Endothelial cell of umbilical vein (primary cell): ENCODE measurements at regions not wholly inside any gene's neighbourhood (a gene's known extent, or its start where the extent isn't known, plus 50 kb on each side); places are given as distances from the start of the nearest gene placed in this dataset.

ENCODE experiments used
- BruUV-seq: library from RNA; stranded (reverse); fragments of 400-500 nt; replicated peaks from 2 replicates; lab custom pipeline; 2021; lab: Mats Ljungman, UMichigan
- CTCF ChIA-PET: fragments of 300-600, 350-600 bp; sonication (Branson Sonifier 250); formaldehyde crosslinking; loops from one replicate; lab custom pipeline; 2021; ENCODE audit warnings: antibody characterized with exemption, inconsistent platforms; lab: Charles Lee
- POLR2A ChIA-PET: fragments of 300-600, 350-600 bp; sonication (Branson Sonifier 250); formaldehyde crosslinking; loops from one replicate; lab custom pipeline; 2021; ENCODE audit warnings: antibody characterized with exemption, inconsistent platforms; lab: Charles Lee
- DNase-seq: peaks from one replicate; pipeline ENCODE4 v3.0.0-alpha.2; 2011; ENCODE audit warnings: low read depth, low spot score
- FAIRE-seq: peaks from 2 replicates; lab custom pipeline; 2011; peaks lifted over from hg19 to GRCh38; lab: Jason Lieb, UNC
- H2AFZ ChIP-seq: 2 replicates; pipeline ENCODE4 v1.6.0; 2012; ENCODE audit warnings: low read depth, low read length, control low read depth, inconsistent platforms
- H3K27ac ChIP-seq: 2 replicates; pipeline ENCODE4 v1.5.1; 2011; ENCODE audit warnings: low read depth, mild to moderate bottlenecking, control low read depth, low read length, moderate library complexity; ENCODE audit not compliant: insufficient read depth
- H3K27me3 ChIP-seq, 2 experiments: 2 replicates each; pipeline versions ENCODE4 v1.6.0 to v1.6.1; 2011; ENCODE audit warnings: low read length in 2 of 2, mixed read lengths in 1 of 2; ENCODE audit not compliant: control insufficient read depth in 2 of 2, insufficient read depth in 2 of 2
- H3K36me3 ChIP-seq, 2 experiments: 2 replicates in 1 of 2; 3 replicates in 1 of 2; pipeline ENCODE4 v1.5.1; 2011; ENCODE audit warnings: low read length in 2 of 2, mild to moderate bottlenecking in 1 of 2, moderate library complexity in 1 of 2; ENCODE audit not compliant: control insufficient read depth in 2 of 2, insufficient read depth in 2 of 2; ENCODE audit errors: extremely low read depth in 1 of 2
- H3K4me1 ChIP-seq: 3 replicates; pipeline ENCODE4 v1.5.1; 2011; ENCODE audit warnings: mild to moderate bottlenecking, low read length; ENCODE audit not compliant: control insufficient read depth, insufficient read depth; ENCODE audit errors: extremely low read depth
- H3K4me2 ChIP-seq: 2 replicates; pipeline ENCODE4 v1.6.1; 2011; ENCODE audit warnings: low read length, control low read depth, mixed read lengths; ENCODE audit not compliant: insufficient read depth
- H3K4me3 ChIP-seq, 3 experiments: fragments of 200-600 bp in 1 of 3; sonication (generic), shearing (Covaris generic) in 1 of 3; replicated peaks in 1 of 3; 2 replicates each; pipeline ENCODE4 v1.5.1; 2011 to 2016; ENCODE audit warnings: control low read depth in 3 of 3, low read length in 3 of 3, mild to moderate bottlenecking in 2 of 3, inconsistent platforms in 1 of 3, low read depth in 1 of 3, moderate library complexity in 1 of 3; ENCODE audit not compliant: insufficient read depth in 1 of 3
- H3K79me2 ChIP-seq: 2 replicates; pipeline ENCODE4 v1.6.0; 2012; ENCODE audit warnings: low read length, inconsistent platforms; ENCODE audit not compliant: control insufficient read depth, insufficient read depth
- H3K9ac ChIP-seq: replicated peaks from 2 replicates; pipeline ENCODE3; 2011; ENCODE audit warnings: low read length, control low read depth; ENCODE audit not compliant: insufficient read depth; ENCODE audit errors: extremely low read depth
- H3K9me1 ChIP-seq: replicated peaks from 3 replicates; pipeline ENCODE4 v1.6.0; 2011; ENCODE audit warnings: mild to moderate bottlenecking, low read length; ENCODE audit not compliant: control insufficient read depth, insufficient read depth; ENCODE audit errors: extremely low read depth
- H3K9me3 ChIP-seq: replicated peaks from 2 replicates; pipeline ENCODE4 v1.5.1; 2012; ENCODE audit warnings: low read length, inconsistent platforms; ENCODE audit not compliant: control insufficient read depth, insufficient read depth
- H4K20me1 ChIP-seq: replicated peaks from 2 replicates; pipeline ENCODE3; 2011; ENCODE audit warnings: mild to moderate bottlenecking, low read length; ENCODE audit not compliant: control insufficient read depth, insufficient read depth; ENCODE audit errors: extremely low read depth
- EZH2 ChIP-seq: IDR thresholded peaks from 2 replicates; pipeline ENCODE4 v1.6.1; 2012; ENCODE audit warnings: borderline replicate concordance, low read depth, mild to moderate bottlenecking, moderate library complexity, low read length, inconsistent platforms; ENCODE audit not compliant: severe bottlenecking
- FOS ChIP-seq: IDR thresholded peaks from 2 replicates; pipeline ENCODE4 v1.6.1; 2011; ENCODE audit warnings: mild to moderate bottlenecking, low read length, moderate library complexity, borderline replicate concordance; ENCODE audit not compliant: insufficient read depth
- GATA2 ChIP-seq: IDR thresholded peaks from 2 replicates; pipeline ENCODE4 v1.7.0; 2011; ENCODE audit warnings: low read depth, mild to moderate bottlenecking, moderate library complexity, mixed read lengths, low read length; ENCODE audit not compliant: insufficient read length, insufficient read depth
- JUN ChIP-seq: IDR thresholded peaks from 2 replicates; pipeline ENCODE4 v1.6.1; 2011; ENCODE audit warnings: borderline replicate concordance, low read depth; ENCODE audit not compliant: insufficient read length, insufficient read depth
- MYC ChIP-seq: IDR thresholded peaks from one replicate; pipeline ENCODE4 v1.6.1; 2011; ENCODE audit warnings: mild to moderate bottlenecking, low read depth, low read length
- POLR2A ChIP-seq: IDR thresholded peaks from 2 replicates; pipeline ENCODE4 v1.6.1; 2012; ENCODE audit warnings: low read depth, mild to moderate bottlenecking, control low read depth, low read length
- POLR2AphosphoS5 ChIP-seq: IDR thresholded peaks from 2 replicates; pipeline ENCODE4 v1.6.1; 2012; ENCODE audit warnings: low read depth, mild to moderate bottlenecking, control low read depth, low read length, moderate library complexity; ENCODE audit not compliant: insufficient read depth
- dilution Hi-C: fragments of 300-500 bp; cut with MboI; formaldehyde crosslinking; loops from one replicate; pipeline ENCODE4 v1.15.0; 2019; ENCODE audit warnings: low sequenced_read_pairs; ENCODE audit not compliant: extremely low pct_ligation_motif_present
- intact Hi-C: fragments of 100-400 bp; cut with micrococcal nuclease; formaldehyde crosslinking; loops from one replicate; pipeline ENCODE4 v1.10.0; 2022
- TF ChIP-seq, protein P1 (sequence below), 2 donors: IDR thresholded peaks; 1 replicate in 1 of 2; 2 replicates in 1 of 2; pipeline ENCODE4 v1.5.1; 2011; ENCODE audit warnings: low read length in 2 of 2, mild to moderate bottlenecking in 2 of 2, moderate library complexity in 2 of 2, control low read depth in 1 of 2, inconsistent platforms in 1 of 2, low read depth in 1 of 2; ENCODE audit not compliant: insufficient read depth in 1 of 2; ENCODE audit errors: extremely low read depth in 1 of 2
- TF ChIP-seq, protein P2 (sequence below): IDR thresholded peaks from 2 replicates; pipeline ENCODE4 v1.6.1; 2011; ENCODE audit not compliant: insufficient read depth, insufficient read length

DNA sequence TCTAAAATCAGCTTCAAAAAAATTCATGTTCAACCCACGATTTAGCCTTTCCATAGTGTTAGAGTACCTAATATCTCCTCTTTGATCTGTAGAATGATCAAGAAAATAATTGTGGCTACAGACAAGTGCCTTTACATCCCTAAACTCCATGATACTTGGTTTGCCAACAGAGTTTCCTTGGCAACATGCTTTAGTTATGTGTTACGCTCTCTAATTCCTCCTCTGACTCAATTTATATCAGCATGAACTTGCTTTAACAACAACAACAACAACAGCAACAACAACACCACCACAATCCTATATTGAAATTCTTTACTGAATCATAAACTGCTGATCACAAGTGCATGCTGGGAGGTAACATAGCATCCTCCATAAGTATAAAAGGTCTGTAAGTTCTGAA lies 757.8 kb downstream of the CDH11 start:
- no peaks in the 10 kb centered on the region for H3K9me3 ChIP-seq
- no peaks in the 10 kb centered on the region for H3K27me3 ChIP-seq
- FAIRE-seq (no peak), DNase-seq (no peak)
- no TSS peak for BruUV-seq
- dilution Hi-C loops (no loop called here), intact Hi-C loops (no loop called here)
- H3K27ac ChIP-seq, result no peak overlapping the region
- CTCF ChIA-PET, result no interaction called here
- H3K4me1 ChIP-seq, result no peaks in the 10 kb centered on the region
- H3K36me3 ChIP-seq, result no peaks in the 10 kb centered on the region
- TF ChIP-seq FOS (no peak), GATA2 (no peak), MYC (no peak), JUN (no peak), POLR2AphosphoS5 (no peak), POLR2A (no peak), EZH2 (no peak)
- TF ChIP-seq, protein P1, sequence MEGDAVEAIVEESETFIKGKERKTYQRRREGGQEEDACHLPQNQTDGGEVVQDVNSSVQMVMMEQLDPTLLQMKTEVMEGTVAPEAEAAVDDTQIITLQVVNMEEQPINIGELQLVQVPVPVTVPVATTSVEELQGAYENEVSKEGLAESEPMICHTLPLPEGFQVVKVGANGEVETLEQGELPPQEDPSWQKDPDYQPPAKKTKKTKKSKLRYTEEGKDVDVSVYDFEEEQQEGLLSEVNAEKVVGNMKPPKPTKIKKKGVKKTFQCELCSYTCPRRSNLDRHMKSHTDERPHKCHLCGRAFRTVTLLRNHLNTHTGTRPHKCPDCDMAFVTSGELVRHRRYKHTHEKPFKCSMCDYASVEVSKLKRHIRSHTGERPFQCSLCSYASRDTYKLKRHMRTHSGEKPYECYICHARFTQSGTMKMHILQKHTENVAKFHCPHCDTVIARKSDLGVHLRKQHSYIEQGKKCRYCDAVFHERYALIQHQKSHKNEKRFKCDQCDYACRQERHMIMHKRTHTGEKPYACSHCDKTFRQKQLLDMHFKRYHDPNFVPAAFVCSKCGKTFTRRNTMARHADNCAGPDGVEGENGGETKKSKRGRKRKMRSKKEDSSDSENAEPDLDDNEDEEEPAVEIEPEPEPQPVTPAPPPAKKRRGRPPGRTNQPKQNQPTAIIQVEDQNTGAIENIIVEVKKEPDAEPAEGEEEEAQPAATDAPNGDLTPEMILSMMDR (IDR thresholded peaks at IDR 0.05; ENCODE audit: extremely low read depth in 1 of 2, insufficient read depth in 1 of 2, low read depth in 1 of 2, low read length in 2 of 2), result no peak
- TF ChIP-seq, protein P2, sequence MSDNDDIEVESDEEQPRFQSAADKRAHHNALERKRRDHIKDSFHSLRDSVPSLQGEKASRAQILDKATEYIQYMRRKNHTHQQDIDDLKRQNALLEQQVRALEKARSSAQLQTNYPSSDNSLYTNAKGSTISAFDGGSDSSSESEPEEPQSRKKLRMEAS, result no peak
- H3K9ac ChIP-seq, result no peak overlapping the region
- no peaks in the 10 kb centered on the region for H3K9me1 ChIP-seq
- no peak overlapping the region for H3K4me2 ChIP-seq
- no peak overlapping the region for H3K4me3 ChIP-seq
- H4K20me1 ChIP-seq, result no peaks in the 10 kb centered on the region
- POLR2A ChIA-PET, result no interaction called here
- no peak overlapping the region for H2AFZ ChIP-seq
- H3K79me2 ChIP-seq, result no peaks in the 10 kb centered on the region
